ENCODE measurements at regions not wholly inside any gene's neighbourhood (a gene's known extent, or its start where the extent isn't known, plus 50 kb on each side); places are given as distances from the start of the nearest gene placed in this dataset.

GRCh38 chr3:150311156-150311555 is 96.9 kb upstream of the TSC22D2 start:
- no peak for DNase-seq
- Histone ChIP-seq H3K27ac (no peak overlapping the region), H3K4me3 (no peak overlapping the region), H3K36me3 (no peaks in the 10 kb centered on the region), H3K9me3 (no peaks in the 10 kb centered on the region), H3K4me1 (peaks cover 0 to 14% (median 10%) of the 10 kb centered on the region in 4 donors), H3K27me3 (no peaks in the 10 kb centered on the region)
- TF ChIP-seq CTCF (IDR thresholded peaks at IDR 0.05): no peak
- intact Hi-C loops (cut with DNase I; ENCODE audit: low total_unique reads): no loop called here

- no peak for TF ChIP-seq CTCF (IDR thresholded peaks at IDR 0.05)
- intact Hi-C loops (cut with DNase I; ENCODE audit: low total_unique reads): no loop called here
- H3K4me1 ChIP-seq: peaks cover 0 to 14% (median 8%) of the 10 kb centered on the region in 4 donors
- H3K9me3 ChIP-seq: no peaks in the 10 kb centered on the region
- DNase-seq: no peak
- H3K27ac ChIP-seq: no peak overlapping the region
- H3K27me3 ChIP-seq: no peaks in the 10 kb centered on the region
- H3K36me3 ChIP-seq: no peaks in the 10 kb centered on the region
- H3K4me3 ChIP-seq: no peak overlapping the region
Observed at GRCh38 chr3:150309557-150309956, 98.5 kb upstream of the TSC22D2 start.

- Histone ChIP-seq H3K27me3 (no peaks in the 10 kb centered on the region), H3K4me1 (peaks cover 0 to 14% (median 7%) of the 10 kb centered on the region in 4 donors), H3K9me3 (no peaks in the 10 kb centered on the region), H3K4me3 (no peak overlapping the region), H3K27ac (no peak overlapping the region), H3K36me3 (no peaks in the 10 kb centered on the region)
- intact Hi-C loops (cut with DNase I; ENCODE audit: low total_unique reads): no loop called here
- TF ChIP-seq CTCF (IDR thresholded peaks at IDR 0.05): no peak
- DNase-seq: no peak
Observed at GRCh38 chr3:150309257-150309542, 98.9 kb upstream of the TSC22D2 start.

- Histone ChIP-seq H3K36me3 (no peaks in the 10 kb centered on the region), H3K9me3 (no peaks in the 10 kb centered on the region), H3K27me3 (no peaks in the 10 kb centered on the region), H3K4me1 (peaks cover 0 to 14% (median 7%) of the 10 kb centered on the region in 4 donors), H3K4me3 (no peak overlapping the region), H3K27ac (peak overlapping the region; percentile 34 to 50)
- TF ChIP-seq CTCF (IDR thresholded peaks at IDR 0.05): no peak
- no peak for DNase-seq
- intact Hi-C loops (cut with DNase I; ENCODE audit: low total_unique reads): no loop called here
Observed at GRCh38 chr3:150308481-150309256, 99.4 kb upstream of the TSC22D2 start.

- intact Hi-C loops (cut with DNase I; ENCODE audit: low total_unique reads): no loop called here
- peaks cover 0 to 14% (median 7%) of the 10 kb centered on the region in 4 donors for H3K4me1 ChIP-seq
- no peaks in the 10 kb centered on the region for H3K27me3 ChIP-seq
- H3K9me3 ChIP-seq: no peaks in the 10 kb centered on the region
- TF ChIP-seq CTCF (IDR thresholded peaks at IDR 0.05): no peak
- no peak for DNase-seq
- peak overlapping the region; percentile 34 to 50 for H3K27ac ChIP-seq
- no peaks in the 10 kb centered on the region for H3K36me3 ChIP-seq
- no peak overlapping the region for H3K4me3 ChIP-seq
Observed at GRCh38 chr3:150308037-150308319, 100.1 kb upstream of the TSC22D2 start.
